Germinal center (tissue), 1 donor: ENCODE measurements at regions not wholly inside any gene's neighbourhood (a gene's known extent, or its start where the extent isn't known, plus 50 kb on each side); places are given as distances from the start of the nearest gene placed in this dataset.

Source experiments
- DNase-seq: peaks from one replicate; pipeline ENCODE4 v3.0.0; 2012; ENCODE audit warnings: mixed read lengths, low spot score

DNA sequence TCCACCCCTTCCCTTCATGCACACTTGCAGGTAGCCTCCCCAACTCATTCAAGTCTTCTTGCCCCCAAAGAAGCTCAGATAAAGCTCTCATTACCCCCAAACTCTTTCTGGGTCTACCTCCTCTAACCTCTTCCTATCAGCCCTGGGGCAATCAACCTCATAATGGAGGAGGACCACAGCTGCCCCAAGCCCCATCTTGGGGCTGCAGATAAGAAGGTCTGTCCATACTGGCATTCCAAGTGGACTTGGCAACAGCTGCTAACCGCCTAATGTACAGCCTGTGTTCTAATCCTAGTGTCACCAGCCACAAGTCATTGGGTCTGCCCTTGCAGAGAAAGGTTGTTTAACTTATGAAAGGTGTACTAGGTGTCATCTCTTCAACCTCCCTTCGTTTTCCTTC lies 107.4 kb upstream of the ADGRF1 start:
- no peak for DNase-seq

GRCh38 chr6:47149066-47149465 lies 106.9 kb upstream of the ADGRF1 start:
- DNase-seq, result no peak

DNA sequence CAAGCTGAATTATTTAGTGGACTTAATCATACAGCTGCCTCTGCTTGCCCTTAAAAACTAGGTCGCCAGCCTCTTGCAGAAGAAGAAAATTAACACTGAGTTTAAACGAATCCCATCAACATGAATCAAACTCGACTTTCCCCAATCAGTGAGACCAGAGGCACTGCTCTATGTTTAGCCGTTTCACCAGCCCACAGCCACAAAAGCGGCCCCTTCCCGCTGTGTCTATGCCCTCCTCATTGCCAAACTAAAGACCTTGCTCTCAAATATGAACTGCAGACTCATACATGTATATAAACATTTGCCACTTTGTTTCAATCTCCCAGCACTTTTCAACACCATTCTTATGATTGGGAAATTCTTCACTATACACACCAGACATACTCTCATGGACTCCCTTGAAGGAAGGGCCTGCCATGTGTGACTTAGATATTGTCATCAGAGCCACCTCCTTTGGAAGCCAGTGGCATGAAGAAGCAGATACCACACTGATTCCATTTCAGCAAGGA lies 105.8 kb upstream of the ADGRF1 start:
- no peak for DNase-seq

DNA sequence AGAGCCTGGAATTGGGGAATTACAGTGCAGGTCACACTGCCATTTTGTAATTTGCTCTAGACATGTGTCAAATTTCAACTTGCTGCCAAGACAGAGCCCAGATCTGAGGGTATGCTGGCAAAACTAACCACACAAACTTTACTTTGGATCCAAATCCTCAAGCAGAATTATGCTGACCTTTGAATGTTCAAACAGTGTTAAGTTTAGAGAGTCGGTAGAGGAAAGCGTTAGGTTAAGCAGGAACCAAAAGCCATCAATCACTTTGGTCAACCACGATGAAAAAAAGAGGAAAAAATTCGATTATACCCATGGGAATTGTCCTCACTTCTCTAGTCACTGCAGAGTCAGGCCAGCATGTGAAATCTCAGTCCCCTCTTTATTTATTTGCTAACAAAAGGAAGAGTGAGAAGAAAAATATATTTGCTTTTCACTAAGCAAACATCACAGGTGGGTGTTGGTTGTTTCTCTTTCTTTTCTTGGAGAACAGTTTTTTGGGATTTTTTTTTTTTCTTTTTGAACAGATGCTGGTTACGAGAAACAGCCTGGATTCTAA lies 105.1 kb upstream of the ADGRF1 start:
- no peak for DNase-seq

GRCh38 chr6:47146431-47147174 lies 104.5 kb upstream of the ADGRF1 start:
- no peak for DNase-seq

- no peak for DNase-seq
Measured at GRCh38 chr6:47145212-47145611, 103.1 kb upstream of the ADGRF1 start.

DNA sequence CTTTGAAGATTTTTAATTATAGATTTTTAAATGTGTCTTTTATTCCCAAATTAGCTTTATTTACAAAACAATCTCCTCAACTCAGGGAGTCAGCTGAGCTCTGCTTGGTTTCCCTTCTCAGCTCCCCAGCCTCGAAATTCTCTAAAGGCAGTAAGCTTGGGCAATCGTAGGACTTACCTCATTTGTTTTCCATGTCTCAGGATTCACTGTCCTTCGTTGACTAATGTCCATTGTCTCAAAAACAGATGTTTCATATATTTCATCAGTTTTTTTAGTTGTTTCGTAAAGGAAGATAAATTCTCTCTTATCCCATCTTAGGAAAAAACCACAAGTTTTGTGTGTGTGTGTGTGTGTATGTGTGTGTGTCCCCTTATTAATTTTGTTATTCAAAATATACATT lies 102.2 kb upstream of the ADGRF1 start:
- DNase-seq, result no peak

- no peak for DNase-seq
Measured at GRCh38 chr6:47141963-47142362, 99.8 kb upstream of the ADGRF1 start.

DNA sequence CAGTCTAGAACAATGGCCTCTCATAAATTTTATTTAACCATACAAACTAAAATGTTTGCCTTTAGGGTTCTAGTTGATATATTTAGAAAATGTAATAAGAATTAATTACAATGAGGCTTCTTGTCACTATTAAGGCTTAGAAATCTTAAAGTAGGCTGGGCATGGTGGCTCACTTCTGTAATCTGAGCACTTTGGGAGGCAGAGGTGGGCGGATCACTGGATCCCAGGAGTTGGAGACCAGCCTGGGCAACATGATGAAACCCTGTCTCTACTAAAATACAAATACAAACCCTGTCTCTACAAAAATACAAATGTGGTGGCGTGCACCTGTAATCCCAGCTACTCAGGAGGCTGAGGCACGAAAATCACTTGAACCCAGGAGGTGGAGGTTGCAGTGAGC lies 99.0 kb upstream of the ADGRF1 start:
- DNase-seq, result no peak

DNA sequence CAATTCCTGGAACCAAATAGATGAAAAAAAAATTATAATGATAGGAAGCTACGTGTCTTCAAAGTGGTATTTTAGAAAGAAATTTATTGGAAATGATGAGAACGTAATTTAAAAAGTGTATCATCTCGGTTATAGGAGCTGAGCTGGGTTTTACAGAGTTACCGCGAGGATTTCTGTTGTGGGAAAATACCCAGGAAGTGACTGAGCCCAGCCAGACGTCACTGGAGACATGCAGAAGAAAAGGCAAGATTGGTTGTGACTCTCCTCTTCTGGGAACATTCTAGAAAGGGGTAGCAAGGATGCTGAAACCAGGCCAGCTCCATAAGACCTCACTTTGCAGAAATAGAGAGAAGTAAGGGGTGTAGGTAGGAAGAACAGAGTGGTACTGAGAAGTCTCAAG lies 95.9 kb upstream of the ADGRF1 start:
- no peak for DNase-seq

DNA sequence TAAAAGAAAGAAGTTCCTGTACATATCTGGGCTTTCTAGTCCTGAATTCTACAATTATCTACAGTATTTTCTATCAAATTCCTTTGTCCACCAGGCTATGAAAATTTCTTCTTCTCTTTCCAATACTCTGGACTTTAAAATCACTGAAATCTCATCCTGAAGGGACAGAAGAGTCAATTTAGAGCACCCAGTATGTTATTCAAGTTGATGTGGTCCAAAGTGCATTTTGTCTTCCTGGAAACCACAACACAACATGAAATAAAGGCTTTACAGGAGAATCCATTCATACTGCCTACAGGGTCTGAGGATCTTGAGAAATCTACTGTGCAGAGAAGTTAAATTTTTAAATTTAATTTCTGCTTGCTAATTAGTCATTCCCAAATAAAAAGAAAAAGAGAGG lies 94.9 kb upstream of the ADGRF1 start:
- no peak for DNase-seq

- DNase-seq, result no peak
Measured at GRCh38 chr6:47135772-47136171, 93.6 kb upstream of the ADGRF1 start.

DNA sequence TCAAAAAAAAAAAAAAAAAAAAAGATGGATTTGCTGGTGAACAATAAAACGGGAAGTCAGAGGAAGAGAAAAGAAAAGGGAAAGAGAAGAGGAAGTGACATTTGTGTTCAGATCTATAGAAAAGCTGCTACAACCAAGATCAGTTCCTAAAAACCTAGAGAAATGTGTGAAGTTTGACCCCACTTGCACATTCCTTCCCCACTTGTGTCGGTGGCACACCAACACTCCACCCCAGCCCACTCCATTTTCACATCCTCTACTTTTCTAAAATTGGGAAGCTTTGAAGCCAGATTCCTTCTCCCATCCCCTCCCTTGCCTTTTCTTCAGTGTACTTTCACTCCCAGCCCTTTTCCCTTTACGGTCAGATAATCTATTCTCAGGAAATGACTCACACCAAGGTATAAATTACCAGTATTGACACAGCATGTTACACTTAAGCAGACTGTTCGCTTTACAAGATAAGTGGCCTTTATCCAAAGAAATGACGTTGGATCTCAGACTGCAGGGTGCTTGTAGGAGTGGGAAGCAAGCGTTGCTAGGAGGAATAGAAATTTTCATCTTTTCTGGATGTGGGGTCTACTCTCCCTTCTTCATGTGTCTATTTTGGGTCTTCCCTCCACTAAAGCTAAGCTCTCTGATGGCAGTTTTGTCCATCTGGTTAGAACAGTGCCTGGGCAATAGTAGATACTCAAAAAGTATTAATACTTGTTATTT lies 92.5 kb upstream of the ADGRF1 start:
- no peak for DNase-seq

DNA sequence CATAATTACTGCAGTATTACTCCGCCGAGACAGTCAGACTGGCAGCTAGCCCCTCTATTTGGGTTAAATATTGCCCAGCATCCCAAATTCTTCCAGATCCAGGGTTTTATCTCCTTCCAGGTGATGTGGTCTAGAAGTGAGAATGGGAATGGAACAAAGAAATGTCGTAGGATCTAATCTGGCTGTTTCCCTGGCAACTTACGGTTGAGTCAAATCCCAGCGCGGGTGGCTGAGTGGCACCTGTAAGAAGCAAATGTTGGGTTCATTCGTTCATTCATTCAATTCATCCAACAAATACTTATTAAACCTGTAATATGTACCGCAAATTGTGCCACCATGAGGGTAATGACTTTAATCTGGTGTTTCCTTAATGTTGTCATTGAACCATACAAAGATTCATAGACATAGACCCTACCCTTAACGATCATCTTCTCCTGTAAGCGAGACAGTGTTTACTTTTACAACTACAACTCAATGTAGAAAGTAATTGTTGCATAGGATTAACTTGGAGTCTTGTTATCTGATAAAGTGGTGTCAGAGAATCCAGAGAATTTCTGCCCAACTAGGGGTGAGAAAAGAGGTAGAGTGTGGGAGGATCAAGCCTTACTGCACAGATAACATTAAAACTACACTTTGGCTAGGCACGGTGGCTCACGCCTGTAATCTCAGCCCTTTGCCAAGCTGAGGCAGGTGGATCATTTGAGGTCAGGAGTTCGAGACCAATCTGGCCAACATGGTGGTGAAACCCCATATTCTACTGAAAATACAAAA lies 91.3 kb upstream of the ADGRF1 start:
- no peak for DNase-seq

GRCh38 chr6:47132724-47133123 lies 90.6 kb upstream of the ADGRF1 start:
- no peak for DNase-seq

- no peak for DNase-seq
Measured at GRCh38 chr6:47131773-47132172, 89.6 kb upstream of the ADGRF1 start.

- DNase-seq, result no peak
Measured at GRCh38 chr6:47130086-47130485, 88.0 kb upstream of the ADGRF1 start.

DNA sequence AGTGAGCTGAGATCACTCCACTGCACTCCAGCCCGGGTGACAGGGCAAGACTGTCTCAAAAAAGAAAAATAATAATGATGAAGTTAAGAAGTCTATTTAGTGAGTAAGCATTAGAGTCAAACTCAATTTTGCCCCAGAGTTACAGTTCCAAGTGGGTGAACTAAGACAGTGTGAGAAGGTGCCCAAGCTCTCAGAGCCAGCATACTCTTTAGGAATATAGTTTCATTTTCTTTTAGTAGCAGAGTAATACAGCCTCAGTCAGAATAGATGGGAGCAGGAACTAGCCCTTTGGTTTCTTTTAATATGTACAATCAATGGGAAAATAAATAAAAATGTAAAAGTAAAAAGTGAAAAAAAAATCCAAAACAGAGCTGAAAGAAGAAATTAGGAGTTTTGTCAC lies 87.0 kb upstream of the ADGRF1 start:
- DNase-seq, result no peak

DNA sequence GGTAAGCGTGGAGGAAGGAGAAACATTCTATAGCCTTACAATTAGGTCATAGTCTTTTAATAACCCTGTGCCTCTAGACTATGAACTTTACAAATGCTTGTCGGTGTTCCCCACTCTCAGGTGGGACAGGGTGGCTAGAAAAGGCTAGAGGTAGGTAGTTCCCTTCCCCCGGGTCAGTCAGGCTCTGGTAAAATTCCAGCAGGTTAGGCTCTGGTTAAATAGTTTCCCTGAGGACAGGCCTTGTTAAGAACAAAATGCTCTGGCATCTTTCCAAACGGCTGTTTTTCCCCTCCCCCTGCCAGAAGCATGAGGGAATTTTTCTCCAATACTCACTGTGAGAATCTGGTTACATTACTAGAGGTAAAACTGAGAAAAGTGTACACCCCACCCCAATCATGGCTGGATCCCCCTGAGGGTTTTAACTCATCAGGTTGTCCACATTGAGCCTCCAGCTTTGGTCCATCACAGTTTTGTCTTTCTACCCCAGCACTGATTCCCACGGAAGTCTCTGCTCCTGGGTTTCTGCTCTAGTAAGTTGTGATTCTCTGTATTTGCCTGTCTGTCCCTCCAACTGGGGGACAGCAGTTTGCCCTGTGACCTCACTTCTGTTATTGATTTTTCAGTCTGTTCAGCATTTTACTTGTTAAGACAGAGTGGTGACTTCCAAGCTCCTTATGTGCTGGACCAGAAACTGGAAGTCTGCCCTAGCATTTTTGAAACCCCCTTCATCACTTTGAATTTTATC lies 84.7 kb upstream of the ADGRF1 start:
- DNase-seq, result no peak

DNA sequence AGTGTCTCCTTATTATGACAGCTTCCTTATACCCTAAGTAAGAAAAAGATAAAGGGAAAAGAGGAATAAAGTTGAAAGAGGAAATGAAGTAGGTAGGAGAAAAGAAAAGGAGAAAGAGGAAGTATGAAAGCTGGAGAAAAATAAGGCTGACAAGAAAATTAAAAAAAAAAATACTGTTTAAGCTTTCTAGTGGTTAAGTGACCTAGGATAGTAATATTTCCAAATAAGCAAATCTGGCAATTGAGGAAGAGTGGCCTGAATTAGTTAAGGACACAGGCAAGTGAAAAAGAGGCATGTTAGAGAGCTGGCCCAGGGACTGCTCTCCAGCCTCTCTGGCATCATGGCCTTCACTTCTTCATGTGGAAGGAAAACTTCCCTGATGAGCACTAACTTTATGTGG lies 76.5 kb upstream of the ADGRF1 start:
- DNase-seq, result no peak

DNA sequence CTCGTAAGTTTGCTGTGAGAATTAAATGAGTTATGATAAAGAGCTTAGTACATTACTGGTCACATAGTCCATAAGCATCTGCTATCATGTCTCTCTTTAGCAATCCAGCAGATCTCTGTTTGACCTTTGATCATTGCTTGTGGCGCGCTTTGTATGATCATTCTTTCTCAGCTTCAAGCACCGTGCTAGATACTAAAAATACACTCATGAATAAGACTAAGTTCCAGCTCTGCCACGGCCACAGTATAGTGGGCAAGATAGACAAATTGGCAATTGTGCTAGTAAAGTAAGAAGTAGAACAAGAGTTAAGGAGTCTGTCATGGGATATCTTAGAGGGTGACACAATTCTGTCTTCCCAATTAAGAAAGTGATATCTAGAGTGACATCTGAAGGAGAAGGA lies 75.2 kb upstream of the ADGRF1 start:
- no peak for DNase-seq

DNA sequence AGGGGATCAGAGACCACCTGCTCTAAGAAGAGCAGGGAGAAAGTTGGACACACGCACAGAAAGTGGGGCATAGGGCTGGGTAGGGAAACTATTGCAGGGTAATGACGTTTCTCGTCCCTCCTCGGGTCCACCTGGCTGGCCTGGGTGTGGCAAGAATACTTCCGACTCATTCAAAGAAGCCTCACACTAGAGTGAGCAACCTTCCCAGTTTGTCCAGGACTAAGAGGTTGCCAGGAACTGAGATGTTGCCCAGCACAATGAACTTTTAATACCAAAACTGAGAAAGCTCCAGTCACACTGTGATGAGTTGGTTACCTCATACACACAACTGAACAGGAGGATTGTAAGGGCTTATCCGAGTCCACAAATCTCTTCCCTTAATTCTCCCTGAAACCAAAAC lies 74.5 kb upstream of the ADGRF1 start:
- no peak for DNase-seq
